ENCODE measurements at regions not wholly inside any gene's neighbourhood (a gene's known extent, or its start where the extent isn't known, plus 50 kb on each side); places are given as distances from the start of the nearest gene placed in this dataset.

GRCh38 chr10:78474743-78475142 is 441.1 kb downstream of the RPS24 start:
- no peak for DNase-seq (ENCODE audit: low read depth, low spot score)

DNA sequence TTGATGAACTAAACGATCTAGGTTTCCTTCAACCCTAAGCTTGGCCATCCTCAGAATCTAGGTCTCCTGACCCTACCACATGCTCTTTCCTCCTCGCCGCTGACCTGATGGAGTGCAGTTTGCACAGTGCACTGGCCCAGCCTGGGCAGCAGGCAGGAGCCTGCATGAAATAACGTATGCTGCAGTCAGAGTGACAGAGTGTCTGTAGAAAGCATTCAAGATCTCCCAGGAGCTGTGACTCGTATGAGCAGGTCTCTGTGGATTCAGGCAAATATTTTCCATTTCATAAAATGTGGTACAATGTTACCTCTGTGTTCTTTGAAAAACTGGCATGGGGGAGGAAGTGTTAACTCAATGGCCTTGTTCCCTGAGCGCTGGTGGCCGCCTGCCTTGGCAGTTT is 441.8 kb downstream of the RPS24 start:
- no peak for DNase-seq (ENCODE audit: low read depth, low spot score)

DNA sequence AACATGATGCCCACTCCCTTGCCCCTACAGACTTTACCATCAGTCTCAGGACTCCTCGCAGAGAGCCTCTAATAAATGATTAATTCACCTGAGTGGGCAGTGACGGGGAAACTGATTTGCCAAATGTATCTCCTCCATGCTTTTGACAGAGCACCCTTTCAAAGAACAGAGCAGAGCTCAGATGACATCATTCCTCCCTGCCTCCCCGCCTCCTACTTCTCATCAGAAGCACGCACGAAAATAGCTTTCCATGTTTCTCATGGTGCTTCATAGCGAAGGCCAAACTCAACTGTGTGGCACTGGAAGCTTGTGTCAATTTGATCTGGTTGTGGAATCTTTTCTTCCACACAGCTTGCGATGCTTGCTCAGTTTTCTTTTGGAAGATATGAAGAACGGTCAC is 442.5 kb downstream of the RPS24 start:
- DNase-seq (ENCODE audit: low read depth, low spot score) = no peak

DNA sequence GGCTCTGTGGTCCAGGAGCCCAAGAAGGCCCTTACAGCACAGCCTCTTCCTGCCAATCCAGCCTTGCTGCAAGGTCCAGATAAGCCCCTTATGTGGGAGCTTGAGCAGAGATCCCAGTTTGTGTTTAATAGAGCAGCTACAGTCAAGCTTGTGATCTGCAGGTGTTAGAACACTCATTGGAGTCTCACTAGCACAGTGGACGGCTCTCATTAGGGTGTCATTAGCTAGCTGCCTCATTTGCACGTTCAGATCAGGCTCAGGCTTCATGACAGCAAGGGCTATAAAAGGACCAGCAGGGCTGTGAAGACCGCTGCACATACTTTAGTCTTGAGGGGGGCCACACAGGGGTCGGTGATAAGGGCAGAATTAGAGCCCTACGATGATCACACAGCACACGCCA is 443.2 kb downstream of the RPS24 start:
- no peak for DNase-seq (ENCODE audit: low read depth, low spot score)

GRCh38 chr10:78478919-78479318 is 445.3 kb downstream of the RPS24 start:
- no peak for DNase-seq (ENCODE audit: low read depth, low spot score)

GRCh38 chr10:78479467-78479866 is 445.8 kb downstream of the RPS24 start:
- DNase-seq (ENCODE audit: low read depth, low spot score) = no peak

DNA sequence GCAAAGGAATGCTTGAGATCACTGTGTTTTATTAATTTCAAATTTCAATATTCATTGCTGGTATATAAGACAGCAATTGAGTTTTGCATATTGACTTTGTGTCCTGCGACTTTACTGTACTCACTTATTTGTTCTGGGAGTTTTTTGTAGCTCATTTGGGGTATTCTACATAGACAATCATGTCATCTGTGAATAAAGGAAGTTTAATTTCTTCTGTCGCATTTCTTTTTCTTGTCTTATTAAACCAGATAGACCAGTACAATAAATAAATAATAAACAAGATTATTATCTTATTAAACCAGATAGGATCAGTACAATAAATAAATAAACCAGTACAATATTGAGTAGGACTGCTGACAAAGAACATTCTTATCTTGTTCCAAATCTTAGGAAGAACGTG is 448.2 kb downstream of the RPS24 start:
- no peak for DNase-seq (ENCODE audit: low read depth, low spot score)

GRCh38 chr10:78483641-78484040 is 450.0 kb downstream of the RPS24 start:
- DNase-seq (ENCODE audit: low read depth, low spot score) = no peak

DNA sequence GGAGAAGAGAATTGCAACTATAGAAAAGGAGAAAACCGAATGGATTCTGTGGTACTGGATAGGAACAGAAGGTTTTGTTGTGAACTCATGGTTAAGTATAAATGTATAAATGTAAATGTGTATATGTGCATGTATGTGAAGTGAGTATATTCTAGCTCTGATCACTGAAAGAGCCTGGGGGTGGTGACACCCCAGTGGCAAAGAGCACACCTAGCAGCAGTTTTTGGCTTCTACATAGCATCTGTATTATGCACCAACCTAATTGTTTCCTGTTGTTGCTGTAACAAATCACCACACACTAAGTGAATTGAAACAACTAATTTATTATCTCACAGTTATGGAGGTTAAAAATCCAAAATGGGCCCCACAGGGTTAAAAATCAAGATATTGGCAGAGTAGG is 455.4 kb downstream of the RPS24 start:
- DNase-seq (ENCODE audit: low read depth, low spot score) = no peak

DNA sequence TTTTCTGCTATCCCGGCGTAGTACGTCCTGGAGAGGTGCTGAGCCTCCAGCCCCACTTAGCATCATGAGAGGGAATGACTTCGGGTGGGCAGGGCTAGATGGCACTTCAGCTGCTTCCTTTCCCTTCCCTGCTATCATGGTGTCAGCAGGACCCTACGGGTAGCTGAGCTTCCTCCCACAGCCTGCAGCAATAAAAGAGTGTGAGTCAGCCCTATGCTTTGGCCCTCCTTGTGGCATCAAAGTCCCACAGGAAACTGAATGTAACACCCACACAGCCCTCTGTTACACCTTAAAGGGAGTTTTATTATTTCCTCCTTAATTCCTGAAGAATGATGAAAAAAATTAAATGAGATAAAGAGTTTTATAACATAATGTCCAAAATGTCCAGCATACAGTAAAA is 458.1 kb downstream of the RPS24 start:
- no peak for DNase-seq (ENCODE audit: low read depth, low spot score)

- no peak for DNase-seq (ENCODE audit: low read depth, low spot score)
Measured at GRCh38 chr10:78492424-78492823, 458.8 kb downstream of the RPS24 start.

DNA sequence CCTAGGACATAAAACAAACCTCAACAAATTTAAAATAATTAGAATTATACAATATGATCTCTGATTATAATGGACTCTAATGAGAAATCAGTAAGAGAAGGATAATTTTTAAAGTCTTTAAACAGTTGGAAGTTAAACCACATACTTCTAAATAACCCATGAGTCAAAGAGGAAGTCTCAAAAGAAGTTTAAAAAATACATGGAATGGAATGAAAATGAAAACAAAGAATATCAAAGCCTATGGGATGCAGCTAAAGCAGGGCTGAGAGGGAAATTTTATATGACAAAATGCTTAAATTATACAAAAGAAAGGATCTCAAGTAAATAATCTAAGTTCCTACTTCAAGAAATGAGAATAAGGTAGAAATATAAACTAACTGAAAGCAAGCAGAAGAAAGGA is 460.5 kb downstream of the RPS24 start:
- DNase-seq (ENCODE audit: low read depth, low spot score) = no peak

GRCh38 chr10:78502210-78502936 is 468.7 kb downstream of the RPS24 start:
- DNase-seq (ENCODE audit: low read depth, low spot score) = no peak

- DNase-seq (ENCODE audit: low read depth, low spot score) = no peak
Measured at GRCh38 chr10:78504181-78504580, 470.5 kb downstream of the RPS24 start.

- no peak for DNase-seq (ENCODE audit: low read depth, low spot score)
Measured at GRCh38 chr10:78505657-78506056, 472.0 kb downstream of the RPS24 start.

DNA sequence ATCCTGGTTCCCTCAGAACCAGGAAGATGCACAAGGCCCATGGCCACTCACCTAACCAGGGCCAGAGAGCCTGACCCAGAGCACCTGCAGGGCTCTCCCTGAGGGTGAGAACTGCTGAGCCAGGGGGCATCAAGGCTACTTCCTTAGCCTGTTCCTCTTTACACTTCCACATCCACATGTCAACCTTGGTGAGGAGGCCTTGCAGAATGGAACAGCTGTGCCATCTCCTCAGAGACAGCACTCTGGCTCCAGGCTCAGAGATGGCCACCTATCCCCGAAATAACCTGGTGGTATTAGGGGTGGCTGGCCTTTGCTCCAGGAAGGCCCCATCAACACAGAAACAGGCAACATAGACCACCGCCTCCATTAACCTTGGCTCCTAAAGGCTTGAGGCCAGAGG is 473.0 kb downstream of the RPS24 start:
- DNase-seq (ENCODE audit: low read depth, low spot score) = no peak

- DNase-seq (ENCODE audit: low read depth, low spot score) = no peak
Measured at GRCh38 chr10:78507510-78508160, 474.0 kb downstream of the RPS24 start.

- no peak for DNase-seq (ENCODE audit: low read depth, low spot score)
Measured at GRCh38 chr10:78508955-78509748, 475.5 kb downstream of the RPS24 start.

GRCh38 chr10:78510566-78511323 is 477.1 kb downstream of the RPS24 start:
- DNase-seq (ENCODE audit: low read depth, low spot score) = no peak

DNA sequence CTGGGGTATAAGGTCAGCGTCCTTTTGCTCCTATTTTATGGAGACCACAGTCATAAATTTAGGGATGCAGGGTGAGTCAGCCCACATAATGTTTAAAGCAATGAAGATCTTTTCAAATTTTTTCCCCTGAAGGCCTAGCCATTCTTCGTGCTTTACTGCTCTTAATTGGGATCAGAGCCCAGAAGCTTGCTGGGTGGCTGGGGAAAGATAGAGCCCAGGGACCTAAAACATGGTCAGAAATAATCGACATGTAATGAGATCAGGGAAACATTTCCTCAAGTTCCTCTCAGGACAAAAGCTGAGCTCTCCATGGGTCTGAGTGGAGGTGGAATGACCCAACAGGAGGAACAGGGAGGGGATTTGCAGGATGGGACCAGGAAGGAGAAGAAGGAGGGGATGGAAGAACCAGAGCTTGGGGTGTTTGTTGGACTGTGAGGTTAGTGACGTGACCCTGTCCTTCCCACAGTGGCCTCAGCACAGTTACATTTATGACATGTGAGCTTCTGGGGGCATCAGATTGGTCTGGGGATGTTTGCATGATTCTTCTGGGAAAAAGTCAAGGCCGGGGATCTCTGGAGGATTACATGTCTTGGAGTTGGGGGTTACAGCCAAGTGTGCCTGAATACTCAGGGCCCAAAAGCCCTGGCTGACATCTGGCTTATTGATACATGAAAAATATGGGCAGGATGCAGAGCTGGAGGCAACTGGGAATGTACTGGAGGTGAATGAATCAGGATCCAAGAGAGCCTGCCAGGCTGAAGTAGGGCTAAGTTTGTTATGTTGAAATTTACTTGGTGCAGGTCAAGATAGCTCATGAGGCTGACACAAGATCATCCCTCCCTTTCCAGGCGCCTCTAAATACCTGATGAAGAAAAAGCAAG is 477.9 kb downstream of the RPS24 start:
- no peak for DNase-seq (ENCODE audit: low read depth, low spot score)

DNA sequence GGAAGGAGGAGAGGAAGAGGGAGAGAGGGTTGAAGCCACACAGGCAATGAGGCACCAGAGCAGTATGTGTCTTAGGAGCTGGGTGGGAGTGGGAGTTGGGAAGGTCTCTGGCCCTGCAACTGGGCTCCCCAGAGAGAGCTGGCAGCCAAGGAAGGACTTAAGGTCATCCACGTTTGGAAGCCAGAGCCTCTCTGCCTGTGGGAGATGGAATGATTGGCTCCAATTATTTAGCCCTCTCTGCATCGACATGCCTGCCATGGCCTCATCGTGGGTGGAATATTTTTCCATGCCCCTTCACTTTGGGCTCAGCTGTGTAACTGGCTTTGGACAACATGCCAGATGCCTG is 478.5 kb downstream of the RPS24 start:
- no peak for DNase-seq (ENCODE audit: low read depth, low spot score)
